IPS DF 4.7 (cell line): ENCODE measurements at regions not wholly inside any gene's neighbourhood (a gene's known extent, or its start where the extent isn't known, plus 50 kb on each side); places are given as distances from the start of the nearest gene placed in this dataset.
"Not testable (repeated sequence)": the region's sequence is repeated elsewhere in the genome, so short reads cannot be mapped to it uniquely, and the experiment has no call there.

ENCODE experiments used
- DNase-seq: peaks from one replicate; pipeline ENCODE4 v3.0.0-alpha.2; 2013; ENCODE audit warnings: low spot score; ENCODE audit errors: extremely low read depth

- no peak for DNase-seq
These were observed 880.2 kb upstream of the AUTS2 start for GRCh38 chr7:68718097-68718551.

- no peak for DNase-seq
These were observed 877.6 kb upstream of the AUTS2 start for GRCh38 chr7:68720697-68721096.

- no peak for DNase-seq
These were observed 876.2 kb upstream of the AUTS2 start for GRCh38 chr7:68722044-68722443.

GRCh38 chr7:68724965-68725364 is 873.3 kb upstream of the AUTS2 start:
- DNase-seq: no peak

GRCh38 chr7:68725843-68726785 is 872.2 kb upstream of the AUTS2 start:
- no peak for DNase-seq

GRCh38 chr7:68728720-68729119 is 869.6 kb upstream of the AUTS2 start:
- DNase-seq: not testable (repeated sequence)

- no peak for DNase-seq
These were observed 868.9 kb upstream of the AUTS2 start for GRCh38 chr7:68729371-68729770.

- DNase-seq: no peak
These were observed 868.1 kb upstream of the AUTS2 start for GRCh38 chr7:68730194-68730593.

GRCh38 chr7:68730964-68731363 is 867.3 kb upstream of the AUTS2 start:
- no peak for DNase-seq

- no peak for DNase-seq
These were observed 864.8 kb upstream of the AUTS2 start for GRCh38 chr7:68733219-68734153.

GRCh38 chr7:68734431-68734830 is 863.8 kb upstream of the AUTS2 start:
- DNase-seq: no peak

GRCh38 chr7:68739306-68739705 is 859.0 kb upstream of the AUTS2 start:
- no peak for DNase-seq

- DNase-seq: no peak
These were observed 854.2 kb upstream of the AUTS2 start for GRCh38 chr7:68744036-68744435.

- no peak for DNase-seq
These were observed 849.1 kb upstream of the AUTS2 start for GRCh38 chr7:68748934-68749900.

- DNase-seq: no peak
These were observed 845.6 kb upstream of the AUTS2 start for GRCh38 chr7:68752485-68753178.

GRCh38 chr7:68754414-68754813 is 843.9 kb upstream of the AUTS2 start:
- no peak for DNase-seq

- no peak for DNase-seq
These were observed 841.2 kb upstream of the AUTS2 start for GRCh38 chr7:68756986-68757495.

GRCh38 chr7:68760556-68760955 is 837.7 kb upstream of the AUTS2 start:
- DNase-seq: no peak

GRCh38 chr7:68767462-68767861 is 830.8 kb upstream of the AUTS2 start:
- no peak for DNase-seq

- DNase-seq: no peak
These were observed 827.6 kb upstream of the AUTS2 start for GRCh38 chr7:68770649-68771048.
